HS-5 (cell line): ENCODE measurements at regions not wholly inside any gene's neighbourhood (a gene's known extent, or its start where the extent isn't known, plus 50 kb on each side); places are given as distances from the start of the nearest gene placed in this dataset.

Source experiments
- DNase-seq: peaks from one replicate; pipeline ENCODE4 v3.0.0-alpha.2; 2012; ENCODE audit warnings: low read depth

DNA sequence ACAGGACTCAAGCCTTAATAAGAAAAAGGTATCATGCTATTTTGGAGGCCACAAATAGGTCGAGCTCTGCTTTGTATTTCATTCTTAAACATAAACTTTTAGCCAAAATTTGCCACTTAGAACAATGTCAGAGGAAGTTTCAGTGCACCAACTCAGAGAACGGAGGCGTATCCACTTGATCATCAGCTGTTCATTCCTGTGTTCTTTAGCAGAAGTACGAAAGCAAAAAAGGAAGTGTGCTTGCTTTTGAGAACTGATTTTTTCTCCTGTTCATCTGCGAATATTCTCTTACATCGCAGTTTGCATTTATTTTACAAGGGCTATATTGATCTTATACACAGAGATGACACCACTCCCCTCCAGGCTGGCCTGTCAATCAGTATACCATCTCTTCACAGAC, 188.6 kb upstream of the SOX5 start:
- no peak for DNase-seq

DNA sequence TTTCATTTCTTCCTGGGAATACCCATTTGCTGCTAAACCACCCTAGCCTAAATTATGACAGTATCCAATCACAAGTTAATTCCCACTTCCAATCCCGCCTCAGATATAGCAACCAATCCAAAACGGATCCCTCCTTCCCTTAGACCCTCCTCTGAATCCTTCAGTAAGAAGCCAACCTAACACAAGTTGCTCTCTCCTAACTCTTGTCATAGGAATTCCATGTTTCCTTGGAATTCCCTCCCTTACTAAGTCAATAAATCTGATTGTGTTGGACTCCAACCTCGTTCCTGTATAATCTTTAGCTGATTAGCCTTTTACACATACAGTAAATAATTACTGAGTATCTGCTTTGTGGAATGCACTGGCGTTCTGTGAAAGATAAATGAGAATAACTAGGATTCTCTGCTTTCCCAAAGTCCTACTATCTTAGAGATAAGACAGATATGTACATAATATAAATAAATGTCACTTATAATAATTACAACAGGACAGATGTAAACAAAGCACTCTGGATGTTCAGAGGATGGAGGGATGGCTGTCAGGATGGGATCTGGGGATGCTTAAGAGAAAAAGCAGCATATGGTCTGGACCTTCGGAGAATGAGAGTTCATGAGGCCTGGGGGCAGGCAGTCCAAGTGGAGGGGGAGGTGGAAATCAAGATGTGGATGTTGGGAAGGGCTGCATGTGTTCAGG, 185.8 kb upstream of the SOX5 start:
- DNase-seq = no peak

DNA sequence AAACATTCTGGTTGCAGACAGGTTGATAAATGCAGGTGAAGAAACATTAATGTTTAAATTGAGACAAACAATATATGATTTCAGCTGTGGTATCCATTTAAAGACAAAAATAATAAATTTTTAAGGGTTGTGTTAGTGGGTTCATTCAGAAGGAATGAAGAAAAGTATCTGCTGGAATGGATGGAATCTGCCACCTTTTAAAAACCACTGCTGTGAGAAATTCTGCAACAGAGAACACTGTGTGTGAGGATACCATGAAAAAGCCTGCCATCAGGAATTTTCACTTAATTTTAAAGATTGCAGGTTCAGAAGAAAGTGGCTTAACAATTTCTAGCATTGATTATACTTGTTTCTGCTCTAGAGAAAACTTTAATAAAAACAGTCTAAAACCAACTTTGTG, 184.6 kb upstream of the SOX5 start:
- DNase-seq = no peak

DNA sequence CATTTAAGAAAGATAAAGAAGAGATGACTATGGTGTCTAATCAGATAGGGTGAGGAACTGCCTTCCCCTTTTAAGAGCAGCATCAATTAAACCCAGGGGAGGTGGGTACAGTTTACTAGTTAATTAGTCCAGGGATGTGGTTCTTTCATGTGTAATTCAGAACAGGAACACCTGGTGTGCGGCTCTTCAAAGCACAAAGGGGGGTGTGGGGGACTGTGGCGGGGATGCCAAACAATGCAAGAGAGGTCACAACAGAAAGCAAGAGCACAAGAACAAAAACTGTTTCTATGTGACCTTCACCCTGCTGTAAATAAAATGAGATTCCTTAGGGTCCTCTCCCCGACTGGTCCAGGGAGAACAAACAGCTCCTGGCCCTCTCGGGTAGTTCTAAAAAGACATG, 183.9 kb upstream of the SOX5 start:
- no peak for DNase-seq

DNA sequence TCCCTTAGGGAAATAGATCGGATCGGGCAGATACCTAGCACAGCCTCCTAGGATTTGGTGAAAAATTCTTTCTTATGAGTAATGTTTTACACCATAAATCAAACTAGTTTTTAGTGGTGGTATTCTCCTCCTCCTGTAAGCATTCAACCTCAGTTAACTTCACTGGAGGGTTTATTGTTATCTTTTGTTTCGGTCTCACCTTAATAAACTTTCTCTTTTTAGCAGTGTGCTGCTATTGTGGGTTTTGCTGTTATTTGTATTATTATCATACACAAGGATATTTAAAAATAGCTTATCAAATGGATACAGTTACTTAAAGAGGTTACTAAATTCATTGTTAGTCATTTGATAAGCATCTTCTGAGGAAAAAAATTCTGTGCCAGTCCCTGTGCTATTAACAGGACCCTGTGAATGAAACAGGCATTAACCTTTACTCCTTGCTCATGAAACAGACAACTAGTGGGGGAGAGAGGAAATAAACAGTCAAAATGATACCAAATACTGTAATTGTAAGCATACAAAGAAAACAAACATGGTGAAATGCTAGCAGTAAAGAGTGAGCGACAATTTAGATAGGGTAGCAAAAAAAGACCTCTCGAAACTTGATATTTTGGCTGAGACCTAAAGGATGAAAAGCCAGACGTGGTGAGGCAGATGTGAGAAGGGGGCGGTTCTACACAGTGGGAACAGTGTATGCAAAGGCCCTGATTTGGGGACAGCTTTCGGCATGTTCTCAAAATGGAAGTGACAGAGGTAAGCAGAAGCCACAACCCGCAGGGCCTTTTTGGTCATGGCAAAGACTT, 178.7 kb upstream of the SOX5 start:
- no peak for DNase-seq

DNA sequence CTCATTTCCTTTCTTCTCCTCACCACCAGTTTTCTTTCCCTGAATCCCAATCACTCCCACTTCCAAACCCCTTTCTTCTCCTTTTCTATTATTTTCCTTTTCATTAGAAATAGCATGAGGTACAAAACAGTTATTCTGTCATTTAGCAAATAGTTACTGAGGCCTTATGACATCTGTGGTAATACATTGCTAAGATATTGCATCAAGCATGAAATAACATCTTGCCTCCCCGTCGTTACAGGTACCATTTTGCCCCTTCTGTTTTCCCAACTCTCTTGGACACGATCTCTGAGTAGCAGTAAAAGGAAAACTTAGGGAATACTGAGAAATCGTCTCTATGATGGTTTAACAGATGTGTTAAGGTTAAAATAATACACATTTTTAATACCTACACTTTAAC, 175.8 kb upstream of the SOX5 start:
- no peak for DNase-seq

DNA sequence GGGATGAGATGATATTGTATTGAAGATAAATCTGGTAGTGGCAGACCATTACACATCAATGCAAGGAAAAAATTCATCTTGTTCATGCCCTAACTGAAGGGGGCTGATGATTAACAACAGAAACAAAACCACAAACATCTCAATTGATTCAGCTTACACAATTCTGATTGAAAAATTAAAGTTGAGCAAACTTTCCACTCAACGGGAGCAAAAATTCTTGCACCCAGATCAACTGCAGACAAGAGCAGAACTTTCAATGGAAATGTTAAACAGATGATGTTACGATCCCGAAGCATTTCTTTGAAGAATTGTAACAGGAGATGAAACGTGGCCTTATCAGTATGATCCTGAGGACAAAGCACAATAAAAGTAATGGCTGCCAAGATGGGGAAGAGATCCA, 172.4 kb upstream of the SOX5 start:
- no peak for DNase-seq

DNA sequence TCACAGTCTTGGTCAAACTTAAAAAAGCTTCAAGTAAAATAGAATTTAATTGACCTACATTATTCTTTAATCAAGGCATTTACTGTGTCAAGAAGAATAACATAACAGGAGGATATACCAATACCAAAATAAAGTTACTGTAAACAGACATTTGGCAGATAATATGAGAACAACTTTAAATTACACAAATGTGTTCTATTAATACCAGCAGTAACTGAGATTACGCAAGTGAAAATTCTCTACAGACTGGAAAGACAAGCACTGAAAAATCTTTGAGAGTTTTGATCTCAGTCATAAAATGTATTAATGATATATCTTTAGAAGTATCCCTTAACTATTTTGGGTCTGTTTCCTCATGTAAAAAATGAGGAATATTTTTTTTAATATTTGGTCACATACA, 169.2 kb upstream of the SOX5 start:
- no peak for DNase-seq

DNA sequence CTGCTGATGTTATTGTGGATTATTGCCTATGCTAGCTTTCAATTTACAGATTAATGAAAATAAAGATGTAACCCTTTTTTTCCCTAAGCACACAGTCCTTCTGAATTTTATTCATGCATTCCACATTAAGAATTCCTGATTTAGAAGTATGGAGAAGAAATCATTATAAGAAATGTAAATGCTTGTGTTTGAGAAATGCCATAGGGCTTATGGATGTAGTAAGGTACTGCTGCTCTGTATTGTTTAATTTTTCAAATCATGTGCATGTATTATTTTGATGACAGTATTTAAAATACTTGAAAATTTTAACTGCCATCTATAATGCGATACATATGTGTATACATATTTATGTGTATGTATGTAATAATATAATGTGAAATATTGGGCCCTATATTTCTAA, 167.1 kb upstream of the SOX5 start:
- no peak for DNase-seq

DNA sequence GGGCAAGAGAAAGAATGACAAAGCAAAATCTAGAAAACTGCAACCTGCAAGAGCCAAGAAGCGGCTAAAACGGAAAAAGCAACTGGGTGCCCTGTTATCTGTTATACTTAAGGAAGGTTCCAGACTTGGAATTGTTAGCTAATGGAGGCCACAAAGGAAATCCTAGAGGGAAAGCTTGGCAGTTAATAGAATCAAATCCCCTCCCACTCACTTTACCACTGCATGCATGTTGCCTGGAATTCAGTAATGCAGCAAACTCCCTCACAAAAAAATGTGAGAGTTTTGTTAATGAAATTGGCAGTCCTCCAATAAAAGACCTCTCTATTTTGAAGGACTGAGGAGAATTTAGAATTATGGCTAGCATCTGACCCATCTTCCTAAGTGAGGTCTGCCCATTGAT, 164.2 kb upstream of the SOX5 start:
- no peak for DNase-seq

DNA sequence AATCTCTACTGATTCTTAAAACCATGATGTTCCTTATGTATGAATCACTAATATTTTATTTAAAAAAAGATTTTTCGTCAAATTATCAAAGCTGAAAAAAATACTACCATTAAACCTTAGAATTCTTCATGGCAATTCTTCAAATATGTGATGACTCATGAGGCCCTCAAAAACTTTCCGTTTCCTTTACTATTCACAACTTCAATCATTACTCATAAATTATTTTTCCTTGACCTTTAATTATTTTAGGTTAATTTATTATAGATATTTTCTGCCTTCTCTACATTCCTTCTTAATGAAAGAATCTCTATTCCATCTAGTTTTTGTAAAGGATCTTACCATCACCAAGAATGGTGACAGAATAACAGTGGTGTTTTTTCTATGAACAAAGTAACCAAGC, 162.1 kb upstream of the SOX5 start:
- peak; percentile 13 for DNase-seq

DNA sequence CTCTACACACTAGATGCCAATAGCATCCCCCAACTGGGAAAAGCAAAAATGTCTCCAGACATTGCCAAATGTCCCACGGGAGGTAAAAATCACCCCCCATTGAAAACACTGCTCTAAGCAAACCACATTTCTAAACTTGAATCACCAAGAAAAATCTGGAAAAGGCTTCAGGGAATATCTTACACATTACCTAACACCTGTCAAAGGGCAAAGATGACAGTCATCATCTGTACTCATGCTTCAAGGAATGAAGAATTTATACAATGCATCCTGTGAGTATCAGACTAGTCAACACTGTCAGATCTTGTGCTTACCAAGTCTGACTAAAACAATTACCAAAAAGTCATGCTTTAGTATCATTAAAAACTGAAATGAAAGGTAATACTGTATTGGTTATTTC, 161.6 kb upstream of the SOX5 start:
- DNase-seq = peak; percentile 60

DNA sequence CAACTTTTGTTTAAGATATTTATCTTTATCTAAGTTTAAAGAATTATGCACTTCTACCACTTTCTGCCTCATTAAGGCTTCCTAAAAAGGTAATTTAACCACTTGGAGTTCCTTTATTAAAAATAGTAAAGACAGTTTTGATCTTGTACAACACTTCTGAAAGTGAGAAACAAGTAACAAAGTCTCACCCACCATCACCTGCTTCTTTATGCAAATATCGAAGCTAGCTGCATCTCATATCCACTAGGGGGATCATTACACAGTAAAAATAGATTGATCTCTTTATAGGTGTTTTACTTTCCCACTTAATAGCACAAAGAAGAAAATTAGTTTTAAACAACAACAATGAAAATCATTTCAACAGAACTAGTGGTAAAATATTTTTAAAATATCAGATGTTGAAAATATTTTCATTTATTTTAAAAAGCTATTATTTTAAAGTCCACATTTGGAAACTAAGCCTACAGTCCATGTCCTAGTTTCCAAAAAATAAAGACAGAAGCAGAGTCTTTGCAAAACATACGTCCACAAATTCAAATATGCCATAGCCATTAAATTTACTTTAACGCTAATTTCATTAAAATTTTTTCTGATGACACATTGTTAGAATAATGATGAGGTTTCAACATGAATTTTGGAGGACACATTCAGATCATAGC, 160.0 kb upstream of the SOX5 start:
- no peak for DNase-seq

DNA sequence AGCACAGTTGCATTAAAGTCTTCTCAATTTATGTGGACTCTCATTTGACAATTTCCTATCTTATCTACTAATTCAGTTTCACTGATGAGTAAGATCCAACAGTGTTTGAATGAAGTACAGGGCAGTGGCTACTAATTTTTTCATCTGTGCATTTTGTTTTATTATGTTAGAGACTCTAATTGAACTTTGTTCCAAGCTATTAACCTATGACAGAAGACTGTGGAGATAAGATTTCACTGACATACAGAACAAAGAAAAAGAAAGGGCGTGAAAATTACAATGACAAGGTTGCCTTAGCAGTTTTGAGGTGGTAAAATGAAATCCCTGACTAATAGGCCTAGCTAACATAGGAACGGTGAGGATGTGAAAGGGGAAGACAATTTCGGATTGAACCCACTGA, 153.2 kb upstream of the SOX5 start:
- no peak for DNase-seq

DNA sequence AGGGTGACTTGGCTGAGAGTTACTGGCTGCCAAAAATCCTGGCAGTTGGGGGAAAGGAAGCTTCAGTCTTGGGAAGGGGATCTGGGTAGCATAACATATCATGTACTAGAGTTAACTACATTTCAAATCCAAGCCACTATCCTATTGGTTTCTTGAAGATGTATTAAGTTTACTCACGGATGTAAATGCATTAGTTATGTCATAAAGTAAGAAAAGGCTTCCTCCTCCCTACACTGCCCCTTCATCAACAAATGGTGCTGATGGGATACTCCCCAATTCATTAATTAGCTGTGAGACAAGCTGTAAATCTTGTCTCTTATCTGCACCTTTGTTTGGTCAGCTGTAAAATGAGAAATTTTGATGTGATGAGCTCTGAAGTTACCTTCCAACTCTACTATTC, 150.1 kb upstream of the SOX5 start:
- DNase-seq = no peak

DNA sequence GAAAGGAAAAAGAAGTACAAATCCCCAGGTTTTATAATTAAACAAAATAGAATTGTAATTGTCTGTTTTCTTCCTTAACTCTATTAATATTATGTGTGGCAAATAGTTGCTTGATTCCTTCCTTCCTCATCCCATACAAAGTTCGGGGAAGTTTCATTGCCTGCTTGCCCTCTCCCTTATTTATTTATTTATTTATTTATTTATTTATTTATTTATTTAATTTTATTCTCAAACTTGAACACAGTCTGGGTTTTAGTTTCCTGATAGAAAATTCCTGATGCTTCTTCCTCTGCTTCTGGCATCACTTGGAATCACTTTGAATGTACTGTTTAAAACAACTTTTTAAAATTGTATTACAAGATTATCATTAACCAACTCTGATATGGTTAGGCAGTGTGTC, 145.8 kb upstream of the SOX5 start:
- DNase-seq = no peak

DNA sequence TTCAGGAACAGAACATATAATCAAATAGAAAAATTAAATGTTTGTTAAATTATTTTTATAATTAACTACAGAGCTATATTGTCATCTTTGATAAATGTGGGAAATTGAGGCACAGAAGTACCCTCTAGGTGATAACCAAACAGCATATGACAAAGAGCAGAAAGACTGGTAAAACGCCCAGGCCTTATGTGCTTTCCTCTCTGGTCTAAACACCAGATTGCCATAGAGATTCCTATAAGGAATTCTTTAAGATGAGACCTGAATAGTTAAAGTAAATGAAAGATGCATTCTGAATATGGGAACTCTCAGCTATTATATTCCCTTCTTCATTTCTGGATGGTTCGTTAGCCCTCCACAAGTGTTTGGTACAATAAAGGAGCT, 140.0 kb upstream of the SOX5 start:
- no peak for DNase-seq

DNA sequence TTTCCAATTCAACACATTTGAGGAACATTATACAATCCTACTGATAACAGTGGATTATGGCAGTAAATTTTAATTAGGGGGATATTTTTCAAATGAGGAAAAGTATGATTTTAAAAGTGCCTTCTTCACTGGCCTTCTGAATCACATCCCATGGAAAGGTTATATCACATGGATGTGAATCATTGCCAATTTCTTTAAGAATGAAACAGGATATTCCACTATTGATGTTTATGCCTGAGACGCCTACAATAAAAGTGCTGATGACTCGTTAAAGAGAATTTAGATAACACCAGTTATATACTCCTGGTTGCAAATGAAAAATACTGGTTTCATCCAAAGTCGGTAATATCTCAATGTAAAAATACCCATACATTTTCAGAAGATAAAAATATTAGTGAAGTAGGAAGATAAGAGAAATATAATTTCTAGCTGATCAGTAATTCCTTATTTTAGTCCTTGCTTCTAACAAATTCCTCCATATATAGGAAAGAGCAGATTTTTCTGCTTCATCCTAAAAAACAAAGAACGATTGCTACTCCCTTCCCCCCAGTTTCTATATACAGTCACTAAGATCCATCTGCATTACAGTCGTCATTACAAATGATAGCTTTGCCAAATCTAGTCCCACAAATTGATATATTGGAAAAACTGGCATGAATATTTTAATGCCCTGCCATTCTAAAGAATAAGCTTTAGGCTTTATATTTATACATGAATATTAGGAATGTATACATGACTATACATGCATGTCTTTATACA, 139.5 kb upstream of the SOX5 start:
- DNase-seq = no peak

DNA sequence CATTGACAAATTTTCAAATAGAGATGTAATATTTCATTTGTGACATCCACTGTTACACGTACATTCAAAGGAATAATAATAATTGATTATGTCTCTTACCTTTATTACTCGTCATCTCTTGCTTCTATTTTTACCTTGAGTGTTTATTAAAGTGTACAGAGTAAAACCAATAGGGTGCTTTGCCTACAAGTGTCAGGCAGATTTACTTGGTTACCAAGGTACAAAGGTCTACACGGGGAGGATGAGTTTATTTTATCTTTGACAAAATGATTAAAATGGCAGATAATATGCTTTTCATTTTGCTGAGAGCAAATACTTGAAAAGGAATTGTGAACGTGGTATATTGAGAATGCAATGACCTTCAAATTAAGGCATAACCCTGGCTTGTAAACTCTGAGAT, 137.8 kb upstream of the SOX5 start:
- no peak for DNase-seq

DNA sequence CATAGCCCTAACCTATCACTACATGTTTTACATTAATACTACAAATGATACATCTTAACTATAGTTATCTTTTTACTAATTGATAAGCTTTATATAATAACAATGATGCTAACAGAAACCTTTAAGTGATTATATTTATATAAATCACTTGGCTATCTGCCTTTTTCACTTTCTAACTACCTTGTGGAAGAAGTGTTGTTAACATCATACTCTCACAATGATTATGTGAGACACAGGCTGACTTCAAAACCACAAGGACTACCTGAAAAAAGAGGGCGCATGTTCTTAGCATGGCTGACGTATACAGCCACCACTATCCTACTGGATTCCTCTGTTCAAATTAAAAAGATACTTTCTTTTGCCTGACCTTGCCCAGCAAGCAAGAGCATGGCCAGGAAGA, 135.3 kb upstream of the SOX5 start:
- no peak for DNase-seq

DNA sequence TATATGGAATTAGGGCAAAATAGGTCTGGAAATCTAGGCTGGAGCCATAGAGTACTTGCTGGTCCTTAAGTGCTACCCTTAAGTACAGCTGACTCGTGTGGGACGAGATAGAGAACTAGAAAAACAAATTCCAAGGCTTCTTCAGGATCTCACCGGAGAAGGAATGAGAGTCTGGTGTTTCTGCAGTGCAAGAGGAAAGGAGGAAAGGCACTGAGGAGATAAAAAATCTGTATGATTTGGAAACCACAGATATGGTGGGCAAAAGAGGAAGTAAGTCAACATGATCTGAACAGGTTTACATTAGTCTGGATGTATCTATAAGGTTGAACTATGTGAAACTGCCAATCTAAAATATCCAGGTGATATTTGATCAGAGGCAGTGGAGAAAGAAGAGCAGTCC, 134.4 kb upstream of the SOX5 start:
- DNase-seq = no peak

DNA sequence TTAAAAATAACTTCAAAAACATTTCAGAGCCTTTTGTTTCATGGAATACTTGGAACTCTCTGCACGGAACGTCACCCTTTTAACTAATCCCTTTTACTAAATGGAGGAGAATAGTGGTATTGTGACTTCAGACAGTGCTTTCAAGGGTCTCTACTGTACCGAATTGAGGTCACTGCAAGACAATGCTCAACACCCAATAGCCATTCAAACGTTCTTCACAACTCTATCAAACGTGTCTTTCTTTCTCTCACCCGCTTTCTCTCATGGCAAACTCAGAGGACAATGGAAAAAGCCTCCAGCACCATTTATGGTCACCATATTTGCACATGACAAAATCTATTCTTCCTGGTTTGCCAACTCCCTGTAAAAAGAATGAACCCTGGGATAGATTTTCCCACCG, 132.1 kb upstream of the SOX5 start:
- no peak for DNase-seq

DNA sequence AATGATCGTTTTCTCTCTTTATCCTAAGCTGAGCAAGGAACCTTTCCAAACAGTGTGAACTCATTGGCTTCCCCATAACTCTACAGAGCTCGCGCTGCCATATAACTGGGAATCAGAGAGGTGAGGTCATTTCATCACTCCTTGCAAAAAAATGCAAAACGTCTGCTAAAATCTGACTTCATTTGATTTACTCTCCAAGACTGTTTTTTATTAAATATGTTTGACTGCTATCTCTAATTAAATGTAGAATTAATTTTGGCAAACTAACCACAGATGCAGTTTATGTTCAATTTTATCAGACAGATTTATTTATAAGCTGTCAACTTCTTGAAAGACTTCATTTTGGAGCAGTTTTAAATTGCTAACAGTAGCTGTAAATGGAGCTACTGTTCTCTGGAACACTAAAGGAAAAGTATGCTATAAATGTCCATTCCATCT, 131.6 kb upstream of the SOX5 start:
- DNase-seq = no peak
